GM08714 (cell line): ENCODE measurements at regions not wholly inside any gene's neighbourhood (a gene's known extent, or its start where the extent isn't known, plus 50 kb on each side); places are given as distances from the start of the nearest gene placed in this dataset.

Source experiments
- H3K4me3 ChIP-seq: fragments of 200-500 bp; sonication (Bioruptor generic); 2 replicates; pipeline ENCODE4 v1.5.1; 2014; ENCODE audit warnings: mild to moderate bottlenecking, low read length, inconsistent platforms
- ZNF274 ChIP-seq: IDR thresholded peaks from 2 replicates; pipeline ENCODE4 v1.6.1; 2012; ENCODE audit warnings: mild to moderate bottlenecking, low read depth, low read length

- H3K4me3 ChIP-seq: no peak overlapping the region
- TF ChIP-seq ZNF274: no peak
Observed at GRCh38 chr12:94745562-94745961, 95.2 kb upstream of the TMCC3 start.

- TF ChIP-seq ZNF274: no peak
- H3K4me3 ChIP-seq: no peak overlapping the region
Observed at GRCh38 chr12:94743174-94743573, 92.8 kb upstream of the TMCC3 start.

GRCh38 chr12:94740601-94741362 lies 90.4 kb upstream of the TMCC3 start:
- TF ChIP-seq ZNF274: no peak
- H3K4me3 ChIP-seq: no peak overlapping the region

- TF ChIP-seq ZNF274: no peak
- no peak overlapping the region for H3K4me3 ChIP-seq
Observed at GRCh38 chr12:94736820-94737219, 86.5 kb upstream of the TMCC3 start.

GRCh38 chr12:94736004-94736403 lies 85.6 kb upstream of the TMCC3 start:
- H3K4me3 ChIP-seq: no peak overlapping the region
- no peak for TF ChIP-seq ZNF274

GRCh38 chr12:94733727-94734126 lies 83.4 kb upstream of the TMCC3 start:
- no peak overlapping the region for H3K4me3 ChIP-seq
- TF ChIP-seq ZNF274: no peak

GRCh38 chr12:94732367-94732990 lies 82.1 kb upstream of the TMCC3 start:
- TF ChIP-seq ZNF274: no peak

GRCh38 chr12:94731733-94732360 lies 81.5 kb upstream of the TMCC3 start:
- no peak overlapping the region for H3K4me3 ChIP-seq
- TF ChIP-seq ZNF274: no peak

More at GRCh38 chr12:94732367-94732990, 82.1 kb upstream of the TMCC3 start:
- H3K4me3 ChIP-seq: no peak overlapping the region

- no peak for TF ChIP-seq ZNF274
- H3K4me3 ChIP-seq: no peak overlapping the region
Observed at GRCh38 chr12:94730847-94731246, 80.5 kb upstream of the TMCC3 start.

GRCh38 chr12:94726236-94726835 lies 76.0 kb upstream of the TMCC3 start:
- H3K4me3 ChIP-seq: no peak overlapping the region
- TF ChIP-seq ZNF274: no peak

- TF ChIP-seq ZNF274: no peak
- H3K4me3 ChIP-seq: no peak overlapping the region
Observed at GRCh38 chr12:94725375-94726168, 75.2 kb upstream of the TMCC3 start.

GRCh38 chr12:94722664-94723063 lies 72.3 kb upstream of the TMCC3 start:
- no peak overlapping the region for H3K4me3 ChIP-seq
- TF ChIP-seq ZNF274: no peak

- no peak overlapping the region; the same call in 1 of the 2 replicates for H3K4me3 ChIP-seq
- no peak for TF ChIP-seq ZNF274
Observed at GRCh38 chr12:94721173-94721572, 70.8 kb upstream of the TMCC3 start.

- TF ChIP-seq ZNF274: no peak
- no peak overlapping the region for H3K4me3 ChIP-seq
Observed at GRCh38 chr12:94718114-94718513, 67.8 kb upstream of the TMCC3 start.
